MM.1S (cell line): ENCODE measurements at regions not wholly inside any gene's neighbourhood (a gene's known extent, or its start where the extent isn't known, plus 50 kb on each side); places are given as distances from the start of the nearest gene placed in this dataset.

Source experiments
- EZH2 ChIP-seq: fragments of 300-600 bp; sonication (generic); optimal IDR thresholded peaks from 2 replicates; pipeline ENCODE3; 2017; ENCODE audit warnings: low read depth, mild to moderate bottlenecking, antibody characterized with exemption, low read length, mixed read lengths
- EZH2phosphoT487 ChIP-seq: fragments of 300-600 bp; sonication (generic); IDR thresholded peaks from 2 replicates; pipeline ENCODE4 v1.6.1; 2018; ENCODE audit warnings: antibody characterized with exemption, low read length
- TF ChIP-seq, protein P1 (sequence below): fragments of 300-600 bp; sonication (generic); IDR thresholded peaks from 2 replicates; pipeline ENCODE4 v1.5.1; 2016; ENCODE audit warnings: antibody characterized with exemption, low read length, mixed read lengths

- TF ChIP-seq, protein P1, sequence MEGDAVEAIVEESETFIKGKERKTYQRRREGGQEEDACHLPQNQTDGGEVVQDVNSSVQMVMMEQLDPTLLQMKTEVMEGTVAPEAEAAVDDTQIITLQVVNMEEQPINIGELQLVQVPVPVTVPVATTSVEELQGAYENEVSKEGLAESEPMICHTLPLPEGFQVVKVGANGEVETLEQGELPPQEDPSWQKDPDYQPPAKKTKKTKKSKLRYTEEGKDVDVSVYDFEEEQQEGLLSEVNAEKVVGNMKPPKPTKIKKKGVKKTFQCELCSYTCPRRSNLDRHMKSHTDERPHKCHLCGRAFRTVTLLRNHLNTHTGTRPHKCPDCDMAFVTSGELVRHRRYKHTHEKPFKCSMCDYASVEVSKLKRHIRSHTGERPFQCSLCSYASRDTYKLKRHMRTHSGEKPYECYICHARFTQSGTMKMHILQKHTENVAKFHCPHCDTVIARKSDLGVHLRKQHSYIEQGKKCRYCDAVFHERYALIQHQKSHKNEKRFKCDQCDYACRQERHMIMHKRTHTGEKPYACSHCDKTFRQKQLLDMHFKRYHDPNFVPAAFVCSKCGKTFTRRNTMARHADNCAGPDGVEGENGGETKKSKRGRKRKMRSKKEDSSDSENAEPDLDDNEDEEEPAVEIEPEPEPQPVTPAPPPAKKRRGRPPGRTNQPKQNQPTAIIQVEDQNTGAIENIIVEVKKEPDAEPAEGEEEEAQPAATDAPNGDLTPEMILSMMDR: no peak
- TF ChIP-seq EZH2: no peak
- no peak for TF ChIP-seq EZH2phosphoT487
Measured at GRCh38 chr12:131384544-131384855, 326.4 kb upstream of the SFSWAP start.
